Right lobe of liver (tissue), 6 donors: ENCODE measurements at regions not wholly inside any gene's neighbourhood (a gene's known extent, or its start where the extent isn't known, plus 50 kb on each side); places are given as distances from the start of the nearest gene placed in this dataset.

Source experiments
- ATAC-seq, 4 donors: fragments of 200-7000 bp; cut with Tn5 transposase; one replicate each; pipeline ENCODE4 v1.9.1; 2020; ENCODE audit warnings: mild to moderate bottlenecking in 4 of 4, moderate library complexity in 4 of 4
- DNase-seq, 3 donors: peaks; one replicate each; pipeline ENCODE4 v3.0.0-alpha.2; 2020
- H3K27ac ChIP-seq, 3 donors: fragments of 200-600 bp; one replicate each; pipeline ENCODE4 v1.8.0; 2022
- H3K27me3 ChIP-seq, 2 donors: fragments of 200-600 bp; one replicate each; pipeline ENCODE4 v1.8.0; 2022
- H3K36me3 ChIP-seq, 4 donors: fragments of 200-600 bp; sonication (generic) in 1 of 4; one replicate each; pipeline versions ENCODE4 v1.5.1 to v1.8.0; 2017 to 2022; ENCODE audit warnings: control low read depth in 1 of 4
- H3K4me1 ChIP-seq, 4 donors: fragments of 200-600 bp; sonication (generic) in 1 of 4; one replicate each; pipeline versions ENCODE4 v1.5.1 to v1.8.0; 2017 to 2022; ENCODE audit warnings: control low read depth in 1 of 4
- H3K4me3 ChIP-seq, 3 donors: fragments of 200-600 bp; one replicate each; pipeline ENCODE4 v1.8.0; 2022
- H3K9me3 ChIP-seq, 4 donors: fragments of 200-600 bp; sonication (generic) in 1 of 4; one replicate each; pipeline versions ENCODE4 v1.5.1 to v1.8.0; 2017 to 2022; ENCODE audit warnings: control low read depth in 1 of 4
- POLR2A ChIP-seq: fragments of 450-650 bp; IDR thresholded peaks from one replicate; pipeline ENCODE4 v1.6.1; 2017; ENCODE audit warnings: antibody characterized with exemption, mild to moderate bottlenecking
- WGBS: methylation state at CpG from one replicate; pipeline ENCODE4 v1.1.6; 2018; ENCODE audit warnings: low coverage, low lambda C conversion rate; ENCODE audit not compliant: insufficient coverage; ENCODE audit errors: missing lambda C conversion rate; 5-methylcytosine and 5-hydroxymethylcytosine counted together
- intact Hi-C, 2 donors: fragments of 100-400 bp; cut with DNase I; formaldehyde crosslinking; loops; one replicate each; pipeline versions ENCODE4 v1.11.2 to v1.14.1; 2022
- TF ChIP-seq, protein P1 (sequence below), 4 donors: fragments of 200-600 bp in 3 of 4; fragments of 450-650 bp in 1 of 4; IDR thresholded peaks; one replicate each; pipeline versions ENCODE4 v1.5.1 to v1.8.0; 2016 to 2022; ENCODE audit warnings: antibody characterized with exemption in 4 of 4, mild to moderate bottlenecking in 2 of 4
- donor health status: DM: no; HTN: yes; CAD: no.
- donor health status: DM: no; HTN: no; CAD: no.
- donor health status: DM: no; HTN: no; CAD: no.
- donor health status: DM: no; HTN: yes; CAD: no.
- donor health status: DM: no; HTN: yes; CAD: no.

DNA sequence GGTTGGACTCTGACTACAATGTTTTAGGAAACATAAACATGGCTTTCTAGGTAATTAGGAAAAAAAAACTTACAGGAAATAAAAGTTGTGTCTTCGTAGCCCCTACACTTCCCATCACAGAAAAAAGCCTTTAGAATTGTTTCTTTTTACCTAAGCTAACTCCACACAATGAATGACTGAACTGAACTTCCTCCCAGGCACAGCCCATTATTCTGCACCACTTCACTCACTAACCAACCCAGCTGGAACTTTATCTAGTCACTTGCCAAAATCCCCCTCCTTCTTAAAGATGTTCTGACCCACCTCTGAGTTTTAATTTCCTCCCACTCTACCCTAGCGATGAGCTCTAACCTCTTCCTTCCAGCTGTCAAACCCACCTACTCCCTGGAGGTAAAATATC lies 91.7 kb upstream of the MEOX2 start:
- intact Hi-C loops: no loop called here
- ATAC-seq: no peak
- Histone ChIP-seq H3K9me3 (no peaks in the 10 kb centered on the region), H3K27me3 (no peaks in the 10 kb centered on the region), H3K4me3 (no peak overlapping the region), H3K4me1 (no peaks in the 10 kb centered on the region), H3K27ac (no peak overlapping the region), H3K36me3 (no peaks in the 10 kb centered on the region)
- no peak for DNase-seq
- TF ChIP-seq, protein P1, sequence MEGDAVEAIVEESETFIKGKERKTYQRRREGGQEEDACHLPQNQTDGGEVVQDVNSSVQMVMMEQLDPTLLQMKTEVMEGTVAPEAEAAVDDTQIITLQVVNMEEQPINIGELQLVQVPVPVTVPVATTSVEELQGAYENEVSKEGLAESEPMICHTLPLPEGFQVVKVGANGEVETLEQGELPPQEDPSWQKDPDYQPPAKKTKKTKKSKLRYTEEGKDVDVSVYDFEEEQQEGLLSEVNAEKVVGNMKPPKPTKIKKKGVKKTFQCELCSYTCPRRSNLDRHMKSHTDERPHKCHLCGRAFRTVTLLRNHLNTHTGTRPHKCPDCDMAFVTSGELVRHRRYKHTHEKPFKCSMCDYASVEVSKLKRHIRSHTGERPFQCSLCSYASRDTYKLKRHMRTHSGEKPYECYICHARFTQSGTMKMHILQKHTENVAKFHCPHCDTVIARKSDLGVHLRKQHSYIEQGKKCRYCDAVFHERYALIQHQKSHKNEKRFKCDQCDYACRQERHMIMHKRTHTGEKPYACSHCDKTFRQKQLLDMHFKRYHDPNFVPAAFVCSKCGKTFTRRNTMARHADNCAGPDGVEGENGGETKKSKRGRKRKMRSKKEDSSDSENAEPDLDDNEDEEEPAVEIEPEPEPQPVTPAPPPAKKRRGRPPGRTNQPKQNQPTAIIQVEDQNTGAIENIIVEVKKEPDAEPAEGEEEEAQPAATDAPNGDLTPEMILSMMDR (IDR thresholded peaks at IDR 0.05): no peak
- no peak for TF ChIP-seq POLR2A
- 21% methylated on average over 2 of the region's 2 CpGs for WGBS

- H3K4me1 ChIP-seq: no peaks in the 10 kb centered on the region
- no peak overlapping the region for H3K27ac ChIP-seq
- DNase-seq: no peak
- H3K27me3 ChIP-seq: no peaks in the 10 kb centered on the region
- H3K36me3 ChIP-seq: no peaks in the 10 kb centered on the region
- ATAC-seq: peak in 1 of 4 donors; percentile 42
- TF ChIP-seq, protein P1 (IDR thresholded peaks at IDR 0.05): no peak
- TF ChIP-seq POLR2A: no peak
- no peak overlapping the region for H3K4me3 ChIP-seq
- H3K9me3 ChIP-seq: no peaks in the 10 kb centered on the region
- WGBS: 68% methylated on average over 5 of the region's 5 CpGs
- intact Hi-C loops: no loop called here
These were observed 79.3 kb upstream of the MEOX2 start for GRCh38 chr7:15765753-15766152.

DNA sequence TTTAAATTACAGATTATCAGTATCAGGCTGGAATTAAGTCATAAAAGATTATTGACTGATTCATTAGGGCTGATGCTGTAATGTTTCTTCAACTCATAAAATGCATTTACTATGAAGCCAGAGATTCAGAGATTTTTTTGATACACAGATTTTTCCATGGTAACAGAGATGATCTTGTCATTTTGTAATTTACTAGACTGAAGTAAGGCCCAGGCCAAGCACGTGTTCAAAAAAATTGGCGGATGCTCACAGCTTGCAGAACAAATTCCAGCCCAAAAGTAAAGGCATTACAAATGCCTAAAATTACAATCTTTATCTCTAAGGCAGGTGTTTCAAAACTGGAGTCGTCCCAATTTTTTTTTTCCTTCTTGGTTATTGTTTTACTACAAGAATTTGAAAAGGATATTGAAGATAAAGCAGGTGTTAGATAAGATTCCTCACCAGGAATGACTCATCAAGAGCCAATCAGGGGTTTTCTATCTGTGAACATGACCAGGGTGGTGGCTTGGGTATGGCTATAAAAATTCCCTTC lies 78.4 kb upstream of the MEOX2 start:
- no peaks in the 10 kb centered on the region for H3K4me1 ChIP-seq
- H3K27me3 ChIP-seq: no peaks in the 10 kb centered on the region
- H3K27ac ChIP-seq: no peak overlapping the region
- WGBS: 36% methylated on average over 3 of the region's 3 CpGs
- DNase-seq (no peak), ATAC-seq (no peak)
- no peaks in the 10 kb centered on the region for H3K36me3 ChIP-seq
- TF ChIP-seq POLR2A: no peak
- TF ChIP-seq, protein P1 (IDR thresholded peaks at IDR 0.05): no peak
- H3K4me3 ChIP-seq: no peak overlapping the region
- intact Hi-C loops: no loop called here
- no peaks in the 10 kb centered on the region for H3K9me3 ChIP-seq

DNA sequence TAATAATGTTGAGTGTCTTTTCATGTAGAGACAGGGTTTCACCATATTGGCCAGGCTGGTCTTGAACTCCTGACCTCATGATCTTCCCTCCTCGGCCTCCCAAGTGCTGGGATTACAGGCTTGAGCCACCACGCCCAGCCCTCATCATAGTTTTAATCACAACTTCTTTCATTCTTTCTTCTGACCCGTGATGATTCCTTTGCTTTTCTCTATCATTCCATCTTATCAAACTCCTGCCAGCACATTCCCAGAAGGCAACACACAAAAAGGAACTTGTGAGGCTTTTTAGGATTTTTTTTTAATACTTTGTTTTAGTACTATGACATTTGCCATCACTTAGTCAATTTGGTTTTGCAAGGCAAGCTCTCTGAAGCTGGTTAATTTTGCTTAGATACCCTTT lies 77.5 kb upstream of the MEOX2 start:
- WGBS: 61% methylated on average over 3 of the region's 3 CpGs
- Histone ChIP-seq H3K4me3 (no peak overlapping the region), H3K27ac (no peak overlapping the region), H3K36me3 (no peaks in the 10 kb centered on the region), H3K4me1 (no peaks in the 10 kb centered on the region), H3K9me3 (no peaks in the 10 kb centered on the region), H3K27me3 (no peaks in the 10 kb centered on the region)
- no peak for TF ChIP-seq POLR2A
- TF ChIP-seq, protein P1 (IDR thresholded peaks at IDR 0.05): no peak
- intact Hi-C loops: no loop called here
- DNase-seq (no peak), ATAC-seq (no peak)
